HG03066 (cell line): ENCODE measurements at regions not wholly inside any gene's neighbourhood (a gene's known extent, or its start where the extent isn't known, plus 50 kb on each side); places are given as distances from the start of the nearest gene placed in this dataset.

Source experiments
- ATAC-seq: cut with Tn5 transposase; IDR thresholded peaks from one replicate; pipeline ENCODE4 v1.9.1; 2021; ENCODE audit warnings: low read depth; ENCODE audit not compliant: unreplicated experiment

GRCh38 chr11:76277298-76278175 is 71.2 kb upstream of the WNT11 start:
- ATAC-seq = no peak

GRCh38 chr11:76276781-76277155 is 70.5 kb upstream of the WNT11 start:
- no peak for ATAC-seq

- ATAC-seq = no peak
These were observed 69.9 kb upstream of the WNT11 start for GRCh38 chr11:76276046-76276780.

- no peak for ATAC-seq
These were observed 69.1 kb upstream of the WNT11 start for GRCh38 chr11:76275446-76275845.

GRCh38 chr11:76271068-76271467 is 64.8 kb upstream of the WNT11 start:
- no peak for ATAC-seq

GRCh38 chr11:76270389-76270788 is 64.1 kb upstream of the WNT11 start:
- ATAC-seq = no peak

GRCh38 chr11:76269661-76270261 is 63.5 kb upstream of the WNT11 start:
- no peak for ATAC-seq

GRCh38 chr11:76269247-76269646 is 62.9 kb upstream of the WNT11 start:
- ATAC-seq = no peak

- no peak for ATAC-seq
These were observed 62.2 kb upstream of the WNT11 start for GRCh38 chr11:76268498-76268897.

GRCh38 chr11:76267556-76267955 is 61.3 kb upstream of the WNT11 start:
- no peak for ATAC-seq

- no peak for ATAC-seq
These were observed 60.2 kb upstream of the WNT11 start for GRCh38 chr11:76266286-76267100.

GRCh38 chr11:76265771-76266241 is 59.5 kb upstream of the WNT11 start:
- no peak for ATAC-seq

GRCh38 chr11:76263657-76264056 is 57.4 kb upstream of the WNT11 start:
- no peak for ATAC-seq

- ATAC-seq = no peak
These were observed 56.9 kb upstream of the WNT11 start for GRCh38 chr11:76263166-76263565.

GRCh38 chr11:76260296-76260925 is 54.1 kb upstream of the WNT11 start:
- ATAC-seq = no peak

GRCh38 chr11:76259299-76259908 is 53.1 kb upstream of the WNT11 start:
- ATAC-seq = no peak

GRCh38 chr11:76257074-76257719 is 50.9 kb upstream of the WNT11 start:
- ATAC-seq = no peak

GRCh38 chr11:76256448-76256847 is 50.1 kb upstream of the WNT11 start:
- no peak for ATAC-seq
